ENCODE measurements at regions not wholly inside any gene's neighbourhood (a gene's known extent, or its start where the extent isn't known, plus 50 kb on each side); places are given as distances from the start of the nearest gene placed in this dataset.
A peak's percentile ranks its signal among the peaks of the same experiment; 100 is the strongest.

- TF ChIP-seq, protein P1, sequence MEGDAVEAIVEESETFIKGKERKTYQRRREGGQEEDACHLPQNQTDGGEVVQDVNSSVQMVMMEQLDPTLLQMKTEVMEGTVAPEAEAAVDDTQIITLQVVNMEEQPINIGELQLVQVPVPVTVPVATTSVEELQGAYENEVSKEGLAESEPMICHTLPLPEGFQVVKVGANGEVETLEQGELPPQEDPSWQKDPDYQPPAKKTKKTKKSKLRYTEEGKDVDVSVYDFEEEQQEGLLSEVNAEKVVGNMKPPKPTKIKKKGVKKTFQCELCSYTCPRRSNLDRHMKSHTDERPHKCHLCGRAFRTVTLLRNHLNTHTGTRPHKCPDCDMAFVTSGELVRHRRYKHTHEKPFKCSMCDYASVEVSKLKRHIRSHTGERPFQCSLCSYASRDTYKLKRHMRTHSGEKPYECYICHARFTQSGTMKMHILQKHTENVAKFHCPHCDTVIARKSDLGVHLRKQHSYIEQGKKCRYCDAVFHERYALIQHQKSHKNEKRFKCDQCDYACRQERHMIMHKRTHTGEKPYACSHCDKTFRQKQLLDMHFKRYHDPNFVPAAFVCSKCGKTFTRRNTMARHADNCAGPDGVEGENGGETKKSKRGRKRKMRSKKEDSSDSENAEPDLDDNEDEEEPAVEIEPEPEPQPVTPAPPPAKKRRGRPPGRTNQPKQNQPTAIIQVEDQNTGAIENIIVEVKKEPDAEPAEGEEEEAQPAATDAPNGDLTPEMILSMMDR (IDR thresholded peaks at IDR 0.05), result peak; percentile 29
- no peak for TF ChIP-seq SIN3A (IDR thresholded peaks at IDR 0.05; ENCODE audit: borderline replicate concordance, insufficient read depth, low read depth, low read length)
Measured at GRCh38 chr6:145508107-145508506, 227.2 kb downstream of the EPM2A start.
